ENCODE measurements at regions not wholly inside any gene's neighbourhood (a gene's known extent, or its start where the extent isn't known, plus 50 kb on each side); places are given as distances from the start of the nearest gene placed in this dataset.

- TF ChIP-seq, protein P1, sequence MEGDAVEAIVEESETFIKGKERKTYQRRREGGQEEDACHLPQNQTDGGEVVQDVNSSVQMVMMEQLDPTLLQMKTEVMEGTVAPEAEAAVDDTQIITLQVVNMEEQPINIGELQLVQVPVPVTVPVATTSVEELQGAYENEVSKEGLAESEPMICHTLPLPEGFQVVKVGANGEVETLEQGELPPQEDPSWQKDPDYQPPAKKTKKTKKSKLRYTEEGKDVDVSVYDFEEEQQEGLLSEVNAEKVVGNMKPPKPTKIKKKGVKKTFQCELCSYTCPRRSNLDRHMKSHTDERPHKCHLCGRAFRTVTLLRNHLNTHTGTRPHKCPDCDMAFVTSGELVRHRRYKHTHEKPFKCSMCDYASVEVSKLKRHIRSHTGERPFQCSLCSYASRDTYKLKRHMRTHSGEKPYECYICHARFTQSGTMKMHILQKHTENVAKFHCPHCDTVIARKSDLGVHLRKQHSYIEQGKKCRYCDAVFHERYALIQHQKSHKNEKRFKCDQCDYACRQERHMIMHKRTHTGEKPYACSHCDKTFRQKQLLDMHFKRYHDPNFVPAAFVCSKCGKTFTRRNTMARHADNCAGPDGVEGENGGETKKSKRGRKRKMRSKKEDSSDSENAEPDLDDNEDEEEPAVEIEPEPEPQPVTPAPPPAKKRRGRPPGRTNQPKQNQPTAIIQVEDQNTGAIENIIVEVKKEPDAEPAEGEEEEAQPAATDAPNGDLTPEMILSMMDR (conservative IDR thresholded peaks at IDR 0.05): no peak
- TF ChIP-seq ZFX (IDR thresholded peaks at IDR 0.05): no peak
Measured at GRCh38 chr15:66929843-66930402, 135.5 kb upstream of the SMAD3 start.
